ENCODE measurements at regions not wholly inside any gene's neighbourhood (a gene's known extent, or its start where the extent isn't known, plus 50 kb on each side); places are given as distances from the start of the nearest gene placed in this dataset.

DNA sequence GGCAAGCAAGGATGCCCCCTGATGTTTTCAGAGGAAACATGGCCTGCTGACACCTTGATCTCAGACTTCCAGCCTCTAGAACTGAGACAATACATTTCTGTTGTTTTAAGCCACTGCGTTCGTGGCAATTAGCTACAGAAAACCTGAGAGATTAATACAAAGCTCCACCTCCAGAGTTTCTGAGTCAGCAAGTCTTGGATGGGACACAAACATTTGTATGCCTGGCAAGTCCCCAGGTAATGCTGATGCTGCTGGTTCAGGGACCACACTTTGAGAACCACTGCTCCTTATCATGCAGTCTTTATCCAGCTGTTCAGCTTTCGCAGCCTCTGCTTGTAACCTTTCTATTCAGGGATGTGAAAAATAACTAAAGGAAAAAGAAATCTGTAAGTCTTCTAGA lies 565.7 kb upstream of the PLXNA2 start:
- TF ChIP-seq, protein P1, sequence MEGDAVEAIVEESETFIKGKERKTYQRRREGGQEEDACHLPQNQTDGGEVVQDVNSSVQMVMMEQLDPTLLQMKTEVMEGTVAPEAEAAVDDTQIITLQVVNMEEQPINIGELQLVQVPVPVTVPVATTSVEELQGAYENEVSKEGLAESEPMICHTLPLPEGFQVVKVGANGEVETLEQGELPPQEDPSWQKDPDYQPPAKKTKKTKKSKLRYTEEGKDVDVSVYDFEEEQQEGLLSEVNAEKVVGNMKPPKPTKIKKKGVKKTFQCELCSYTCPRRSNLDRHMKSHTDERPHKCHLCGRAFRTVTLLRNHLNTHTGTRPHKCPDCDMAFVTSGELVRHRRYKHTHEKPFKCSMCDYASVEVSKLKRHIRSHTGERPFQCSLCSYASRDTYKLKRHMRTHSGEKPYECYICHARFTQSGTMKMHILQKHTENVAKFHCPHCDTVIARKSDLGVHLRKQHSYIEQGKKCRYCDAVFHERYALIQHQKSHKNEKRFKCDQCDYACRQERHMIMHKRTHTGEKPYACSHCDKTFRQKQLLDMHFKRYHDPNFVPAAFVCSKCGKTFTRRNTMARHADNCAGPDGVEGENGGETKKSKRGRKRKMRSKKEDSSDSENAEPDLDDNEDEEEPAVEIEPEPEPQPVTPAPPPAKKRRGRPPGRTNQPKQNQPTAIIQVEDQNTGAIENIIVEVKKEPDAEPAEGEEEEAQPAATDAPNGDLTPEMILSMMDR (IDR thresholded peaks at IDR 0.05), result no peak
- TF ChIP-seq POLR2AphosphoS5 (IDR thresholded peaks at IDR 0.05), result no peak
